ENCODE measurements at regions not wholly inside any gene's neighbourhood (a gene's known extent, or its start where the extent isn't known, plus 50 kb on each side); places are given as distances from the start of the nearest gene placed in this dataset.

GRCh38 chr6:804771-805170 is 111.8 kb upstream of the EXOC2 start:
- Mint-ChIP-seq H3K9me3 (peaks cover 3% of the 10 kb centered on the region), H3K4me1 (peaks cover 2% of the 10 kb centered on the region)

GRCh38 chr6:804317-804716 is 111.4 kb upstream of the EXOC2 start:
- H3K9me3 Mint-ChIP-seq, result peaks cover 3% of the 10 kb centered on the region

More at GRCh38 chr6:804771-805170, 111.8 kb upstream of the EXOC2 start:
- Histone ChIP-seq H3K27ac (no peak overlapping the region), H3F3A (ENCODE audit: low read depth) (no peaks in the 10 kb centered on the region), H3K27me3 (no peaks in the 10 kb centered on the region), H3K4me2 (no peak overlapping the region), H3K36me3 (no peaks in the 10 kb centered on the region), H3K4me1 (no peaks in the 10 kb centered on the region), H3K79me2 (ENCODE audit: low read depth) (no peaks in the 10 kb centered on the region), H3K4me3 (no peak overlapping the region), H4K20me1 (ENCODE audit: low read depth) (no peaks in the 10 kb centered on the region), H2AFZ (replicated peaks) (no peak overlapping the region), H3K9ac (no peak overlapping the region), H3K9me3 (ENCODE audit: low read depth) (no peaks in the 10 kb centered on the region)
- H3K36me3 Mint-ChIP-seq, result no peaks in the 10 kb centered on the region
- TF ChIP-seq EZH2phosphoT487 (IDR thresholded peaks at IDR 0.05), result no peak
- TF ChIP-seq CTCF (IDR thresholded peaks at IDR 0.05), result no peak
- TF ChIP-seq EZH2 (IDR thresholded peaks at IDR 0.05), result no peak
- H3K27me3 Mint-ChIP-seq (ENCODE audit: insufficient read depth, low read depth), result no peaks in the 10 kb centered on the region
- H3K27ac Mint-ChIP-seq, result no peak overlapping the region
- H3K4me3 Mint-ChIP-seq, result no peak overlapping the region
- DNase-seq (ENCODE audit: low spot score), result no peak

GRCh38 chr6:803191-803977 is 110.4 kb upstream of the EXOC2 start:
- no peaks in the 10 kb centered on the region for H3K4me1 ChIP-seq
- H3K27me3 Mint-ChIP-seq (ENCODE audit: insufficient read depth, low read depth), result no peaks in the 10 kb centered on the region

More at GRCh38 chr6:804317-804716, 111.4 kb upstream of the EXOC2 start:
- TF ChIP-seq EZH2 (IDR thresholded peaks at IDR 0.05) (no peak), CTCF (IDR thresholded peaks at IDR 0.05) (no peak), EZH2phosphoT487 (IDR thresholded peaks at IDR 0.05) (no peak)
- DNase-seq (ENCODE audit: low spot score), result no peak
- Mint-ChIP-seq H3K27me3 (ENCODE audit: insufficient read depth, low read depth) (no peaks in the 10 kb centered on the region), H3K36me3 (no peaks in the 10 kb centered on the region), H3K27ac (no peak overlapping the region), H3K4me1 (peaks cover 2% of the 10 kb centered on the region), H3K4me3 (no peak overlapping the region)
- H3K36me3 ChIP-seq, result no peaks in the 10 kb centered on the region
- no peaks in the 10 kb centered on the region for H4K20me1 ChIP-seq (ENCODE audit: low read depth)
- no peaks in the 10 kb centered on the region for H3K79me2 ChIP-seq (ENCODE audit: low read depth)
- no peaks in the 10 kb centered on the region for H3K4me1 ChIP-seq
- no peak overlapping the region for H3K4me3 ChIP-seq
- no peak overlapping the region for H2AFZ ChIP-seq (replicated peaks)
- no peaks in the 10 kb centered on the region for H3K9me3 ChIP-seq (ENCODE audit: low read depth)
- H3K4me2 ChIP-seq, result no peak overlapping the region
- no peak overlapping the region for H3K9ac ChIP-seq
- no peaks in the 10 kb centered on the region for H3F3A ChIP-seq (ENCODE audit: low read depth)
- no peaks in the 10 kb centered on the region for H3K27me3 ChIP-seq
- no peak overlapping the region for H3K27ac ChIP-seq

More at GRCh38 chr6:803191-803977, 110.4 kb upstream of the EXOC2 start:
- Histone ChIP-seq H3K79me2 (ENCODE audit: low read depth) (no peaks in the 10 kb centered on the region), H3K9me3 (ENCODE audit: low read depth) (no peaks in the 10 kb centered on the region), H2AFZ (replicated peaks) (no peak overlapping the region), H3K27me3 (no peaks in the 10 kb centered on the region), H3K36me3 (no peaks in the 10 kb centered on the region), H3F3A (ENCODE audit: low read depth) (no peaks in the 10 kb centered on the region), H3K4me3 (no peak overlapping the region), H3K4me2 (no peak overlapping the region), H3K27ac (no peak overlapping the region), H3K9ac (no peak overlapping the region), H4K20me1 (ENCODE audit: low read depth) (no peaks in the 10 kb centered on the region)
- no peak for DNase-seq (ENCODE audit: low spot score)
- H3K4me3 Mint-ChIP-seq, result no peak overlapping the region
- no peak overlapping the region for H3K27ac Mint-ChIP-seq
- peaks cover 3% of the 10 kb centered on the region for H3K9me3 Mint-ChIP-seq
- peaks cover 2% of the 10 kb centered on the region for H3K4me1 Mint-ChIP-seq
- TF ChIP-seq EZH2phosphoT487 (IDR thresholded peaks at IDR 0.05) (no peak), CTCF (IDR thresholded peaks at IDR 0.05) (no peak), EZH2 (IDR thresholded peaks at IDR 0.05) (no peak)
- H3K36me3 Mint-ChIP-seq, result no peaks in the 10 kb centered on the region
